ENCODE measurements at regions not wholly inside any gene's neighbourhood (a gene's known extent, or its start where the extent isn't known, plus 50 kb on each side); places are given as distances from the start of the nearest gene placed in this dataset.

GRCh38 chr5:91229031-91229727, 153.9 kb downstream of the ARRDC3 start:
- no peak for TF ChIP-seq CTCF (IDR thresholded peaks at IDR 0.05; ENCODE audit: low read depth, low read length)
- no peak for DNase-seq
- Histone ChIP-seq H3K27me3 (ENCODE audit: insufficient read depth, low read depth, severe bottlenecking) (no peaks in the 10 kb centered on the region), H3K27ac (no peak overlapping the region), H3K4me3 (ENCODE audit: low read depth, low read length) (no peak overlapping the region), H3K9me3 (ENCODE audit: severe bottlenecking) (no peaks in the 10 kb centered on the region), H3K36me3 (no peaks in the 10 kb centered on the region)

- no peak for TF ChIP-seq CTCF (IDR thresholded peaks at IDR 0.05; ENCODE audit: low read depth, low read length)
- no peaks in the 10 kb centered on the region for H3K9me3 ChIP-seq (ENCODE audit: severe bottlenecking)
- no peaks in the 10 kb centered on the region for H3K36me3 ChIP-seq
- no peak overlapping the region for H3K4me3 ChIP-seq (ENCODE audit: low read depth, low read length)
- DNase-seq, result no peak
- no peaks in the 10 kb centered on the region for H3K27me3 ChIP-seq (ENCODE audit: insufficient read depth, low read depth, severe bottlenecking)
- no peak overlapping the region for H3K27ac ChIP-seq
Observed at GRCh38 chr5:91228188-91228587, 154.9 kb downstream of the ARRDC3 start.

GRCh38 chr5:91225848-91226686, 157.1 kb downstream of the ARRDC3 start:
- Histone ChIP-seq H3K27ac (no peak overlapping the region), H3K9me3 (ENCODE audit: severe bottlenecking) (no peaks in the 10 kb centered on the region), H3K27me3 (ENCODE audit: insufficient read depth, low read depth, severe bottlenecking) (no peaks in the 10 kb centered on the region), H3K36me3 (no peaks in the 10 kb centered on the region), H3K4me3 (ENCODE audit: low read depth, low read length) (no peak overlapping the region)
- TF ChIP-seq CTCF (IDR thresholded peaks at IDR 0.05; ENCODE audit: low read depth, low read length), result peak; percentile 63
- DNase-seq, result peak; percentile 62

GRCh38 chr5:91224969-91225368, 158.1 kb downstream of the ARRDC3 start:
- no peak for DNase-seq
- no peaks in the 10 kb centered on the region for H3K27me3 ChIP-seq (ENCODE audit: insufficient read depth, low read depth, severe bottlenecking)
- TF ChIP-seq CTCF (IDR thresholded peaks at IDR 0.05; ENCODE audit: low read depth, low read length), result no peak
- no peaks in the 10 kb centered on the region for H3K36me3 ChIP-seq
- no peak overlapping the region for H3K27ac ChIP-seq
- no peaks in the 10 kb centered on the region for H3K9me3 ChIP-seq (ENCODE audit: severe bottlenecking)
- H3K4me3 ChIP-seq (ENCODE audit: low read depth, low read length), result no peak overlapping the region

- Histone ChIP-seq H3K27me3 (ENCODE audit: insufficient read depth, low read depth, severe bottlenecking) (no peaks in the 10 kb centered on the region), H3K27ac (no peak overlapping the region), H3K9me3 (ENCODE audit: severe bottlenecking) (no peaks in the 10 kb centered on the region), H3K4me3 (ENCODE audit: low read depth, low read length) (no peak overlapping the region), H3K36me3 (no peaks in the 10 kb centered on the region)
- TF ChIP-seq CTCF (IDR thresholded peaks at IDR 0.05; ENCODE audit: low read depth, low read length), result no peak
- no peak for DNase-seq
Observed at GRCh38 chr5:91224456-91224855, 158.7 kb downstream of the ARRDC3 start.

All from WERI-Rb-1 (cell line).